Keratinocyte (primary cell): ENCODE measurements at regions not wholly inside any gene's neighbourhood (a gene's known extent, or its start where the extent isn't known, plus 50 kb on each side); places are given as distances from the start of the nearest gene placed in this dataset.

Experiments
- DNase-seq: peaks from one replicate; pipeline ENCODE4 v3.0.0-alpha.2; 2011; ENCODE audit warnings: low read depth, missing footprints, low spot score
- FAIRE-seq: peaks from 2 replicates; lab custom pipeline; 2011; peaks lifted over from hg19 to GRCh38; lab: Jason Lieb, UNC
- H2AFZ ChIP-seq: 2 replicates; pipeline ENCODE4 v1.6.0; 2012; ENCODE audit warnings: low read length, control low read depth, inconsistent platforms; ENCODE audit not compliant: control insufficient read depth
- H3K27ac ChIP-seq: 2 replicates; pipeline ENCODE4 v1.5.1; 2011; ENCODE audit warnings: low read length; ENCODE audit not compliant: control insufficient read depth, insufficient read depth
- H3K27me3 ChIP-seq: 3 replicates; pipeline ENCODE4 v1.6.0; 2011; ENCODE audit warnings: low read length; ENCODE audit not compliant: control insufficient read depth, insufficient read depth; ENCODE audit errors: extremely low read depth
- H3K36me3 ChIP-seq, 2 experiments: 2 replicates in 1 of 2; 3 replicates in 1 of 2; pipeline ENCODE4 v1.5.1; 2011; ENCODE audit warnings: low read length in 2 of 2, mild to moderate bottlenecking in 1 of 2; ENCODE audit not compliant: control insufficient read depth in 2 of 2, insufficient read depth in 2 of 2; ENCODE audit errors: extremely low read depth in 1 of 2
- H3K4me1 ChIP-seq: 3 replicates; pipeline ENCODE4 v1.5.1; 2011; ENCODE audit warnings: low read length; ENCODE audit not compliant: control insufficient read depth, insufficient read depth; ENCODE audit errors: extremely low read depth
- H3K4me2 ChIP-seq: 3 replicates; pipeline ENCODE4 v1.6.0; 2011; ENCODE audit warnings: low read depth, low read length; ENCODE audit not compliant: control insufficient read depth, insufficient read depth; ENCODE audit errors: extremely low read depth
- H3K4me3 ChIP-seq, 3 experiments: fragments of 200-600 bp in 1 of 3; sonication (generic) in 1 of 3; 2 replicates in 2 of 3; 3 replicates in 1 of 3; pipeline ENCODE4 v1.5.1; 2011 to 2016; ENCODE audit warnings: low read length in 3 of 3, mild to moderate bottlenecking in 3 of 3, control low read depth in 2 of 3, inconsistent platforms in 1 of 3, low read depth in 1 of 3, mixed read lengths in 1 of 3, mixed run types in 1 of 3, moderate library complexity in 1 of 3; ENCODE audit not compliant: control insufficient read depth in 2 of 3, insufficient read depth in 2 of 3; ENCODE audit errors: extremely low read depth in 1 of 3
- H3K79me2 ChIP-seq: 2 replicates; pipeline ENCODE4 v1.6.0; 2012; ENCODE audit warnings: low read length; ENCODE audit not compliant: control insufficient read depth, insufficient read depth
- H3K9ac ChIP-seq: 3 replicates; pipeline ENCODE4 v1.6.0; 2011; ENCODE audit warnings: low read length; ENCODE audit not compliant: control insufficient read depth, insufficient read depth; ENCODE audit errors: extremely low read depth
- H3K9me1 ChIP-seq: 3 replicates; pipeline ENCODE4 v1.6.0; 2011; ENCODE audit warnings: low read length; ENCODE audit not compliant: control insufficient read depth, insufficient read depth; ENCODE audit errors: extremely low read depth
- H3K9me3 ChIP-seq: 2 replicates; pipeline ENCODE4 v1.5.1; 2012; ENCODE audit warnings: low read depth, low read length; ENCODE audit not compliant: control insufficient read depth
- H4K20me1 ChIP-seq: 3 replicates; pipeline ENCODE4 v1.6.0; 2011; ENCODE audit warnings: low read length; ENCODE audit not compliant: control insufficient read depth, insufficient read depth; ENCODE audit errors: extremely low read depth
- EZH2 ChIP-seq: IDR thresholded peaks from one replicate; pipeline ENCODE4 v1.6.1; 2012; ENCODE audit warnings: inconsistent platforms, mild to moderate bottlenecking, low read length, moderate library complexity
- dilution Hi-C: fragments of 300-500 bp; cut with MboI; formaldehyde crosslinking; loops from one replicate; pipeline ENCODE4 v1.7.0; 2020; ENCODE audit warnings: low sequenced_read_pairs; ENCODE audit not compliant: extremely low pct_ligation_motif_present
- TF ChIP-seq, protein P1 (sequence below), 3 experiments: IDR thresholded peaks in 1 of 3; conservative IDR thresholded peaks in 1 of 3; optimal IDR thresholded peaks in 1 of 3; 2 replicates in 2 of 3; 3 replicates in 1 of 3; pipeline versions ENCODE3 to v1.5.1; 2011; ENCODE audit warnings: low read length in 3 of 3, mild to moderate bottlenecking in 3 of 3, moderate library complexity in 2 of 3, control low read depth in 1 of 3, inconsistent platforms in 1 of 3; ENCODE audit not compliant: insufficient read depth in 2 of 3; ENCODE audit errors: extremely low read depth in 1 of 3

DNA sequence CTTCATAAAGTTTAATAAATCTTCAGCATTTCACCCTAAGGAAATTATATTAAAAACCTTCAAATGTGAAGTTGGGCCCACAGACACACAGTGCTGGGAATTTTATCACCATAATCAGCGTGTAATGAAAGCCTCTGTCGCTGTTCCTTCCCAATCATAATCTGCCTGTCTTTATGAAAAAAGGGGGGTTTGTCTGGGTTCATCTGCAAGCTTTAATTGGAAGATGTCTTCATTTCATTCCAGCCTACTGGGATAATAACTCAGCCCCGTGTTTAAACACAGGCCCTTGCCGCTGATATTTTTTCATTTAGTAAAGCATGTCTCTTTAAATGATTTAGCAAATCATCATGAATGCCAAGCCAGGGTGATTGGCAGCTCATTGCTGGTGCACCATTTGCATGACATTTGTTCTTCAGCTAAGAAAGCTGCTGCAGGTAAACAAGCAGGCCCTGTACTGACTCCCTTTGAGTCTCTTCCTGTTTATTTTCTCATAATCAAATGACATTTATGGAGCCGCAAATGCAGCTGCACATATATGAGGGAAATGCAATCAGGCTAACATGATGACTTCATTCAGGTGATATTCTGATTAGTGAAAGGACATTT lies 362.9 kb upstream of the TLE4 start:
- Histone ChIP-seq H3K4me1 (no peaks in the 10 kb centered on the region), H3K9me1 (no peaks in the 10 kb centered on the region), H3K4me2 (no peak overlapping the region), H4K20me1 (no peaks in the 10 kb centered on the region), H3K36me3 (no peaks in the 10 kb centered on the region), H3K79me2 (no peaks in the 10 kb centered on the region), H3K9ac (no peak overlapping the region), H2AFZ (no peak overlapping the region), H3K27me3 (no peaks in the 10 kb centered on the region), H3K9me3 (no peaks in the 10 kb centered on the region), H3K4me3 (no peak overlapping the region), H3K27ac (no peak overlapping the region)
- TF ChIP-seq EZH2: no peak
- TF ChIP-seq, protein P1, sequence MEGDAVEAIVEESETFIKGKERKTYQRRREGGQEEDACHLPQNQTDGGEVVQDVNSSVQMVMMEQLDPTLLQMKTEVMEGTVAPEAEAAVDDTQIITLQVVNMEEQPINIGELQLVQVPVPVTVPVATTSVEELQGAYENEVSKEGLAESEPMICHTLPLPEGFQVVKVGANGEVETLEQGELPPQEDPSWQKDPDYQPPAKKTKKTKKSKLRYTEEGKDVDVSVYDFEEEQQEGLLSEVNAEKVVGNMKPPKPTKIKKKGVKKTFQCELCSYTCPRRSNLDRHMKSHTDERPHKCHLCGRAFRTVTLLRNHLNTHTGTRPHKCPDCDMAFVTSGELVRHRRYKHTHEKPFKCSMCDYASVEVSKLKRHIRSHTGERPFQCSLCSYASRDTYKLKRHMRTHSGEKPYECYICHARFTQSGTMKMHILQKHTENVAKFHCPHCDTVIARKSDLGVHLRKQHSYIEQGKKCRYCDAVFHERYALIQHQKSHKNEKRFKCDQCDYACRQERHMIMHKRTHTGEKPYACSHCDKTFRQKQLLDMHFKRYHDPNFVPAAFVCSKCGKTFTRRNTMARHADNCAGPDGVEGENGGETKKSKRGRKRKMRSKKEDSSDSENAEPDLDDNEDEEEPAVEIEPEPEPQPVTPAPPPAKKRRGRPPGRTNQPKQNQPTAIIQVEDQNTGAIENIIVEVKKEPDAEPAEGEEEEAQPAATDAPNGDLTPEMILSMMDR (optimal IDR thresholded peaks at IDR 0.05 in 1 of 3, IDR thresholded peaks at IDR 0.05 in 1 of 3, conservative IDR thresholded peaks at IDR 0.05 in 1 of 3; ENCODE audit: extremely low read depth in 1 of 3, insufficient read depth in 2 of 3, low read length in 3 of 3): no peak
- FAIRE-seq (no peak), DNase-seq (no peak)
- dilution Hi-C loops: no loop called here

DNA sequence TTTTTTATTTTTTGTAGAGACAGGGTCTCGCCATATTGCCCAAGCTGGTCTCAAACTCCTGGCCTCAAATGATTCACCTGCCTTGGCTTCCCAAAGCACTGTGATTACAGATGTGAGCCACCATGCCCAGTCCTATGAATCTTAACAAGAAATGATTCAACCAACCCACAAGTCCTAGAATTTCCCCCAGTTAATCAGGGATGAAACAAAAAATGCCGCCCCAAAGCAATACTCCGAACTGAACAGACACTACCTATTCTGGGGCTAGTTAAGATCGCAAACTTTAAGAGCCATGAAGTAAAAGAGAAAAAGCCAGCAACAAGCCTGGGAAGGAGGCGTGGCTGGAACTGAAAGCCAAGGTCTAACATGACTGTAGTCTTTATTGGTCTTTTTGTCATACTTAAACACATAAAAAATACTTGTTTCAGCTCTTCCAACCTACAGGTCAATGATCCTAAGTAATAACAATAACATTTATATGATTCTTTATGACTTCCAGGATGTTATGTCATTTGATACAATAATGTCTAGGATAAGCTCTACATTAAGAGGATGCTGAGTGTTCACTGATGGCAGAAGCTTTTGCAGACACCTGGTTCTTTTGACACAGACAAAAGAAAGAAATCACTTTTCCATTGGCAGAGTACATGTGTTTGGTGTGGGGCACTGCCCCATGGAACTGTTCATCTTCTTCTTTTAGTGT lies 361.1 kb upstream of the TLE4 start:
- no peak overlapping the region for H3K4me3 ChIP-seq

More for the DNA sequence above, 361.1 kb upstream of the TLE4 start:
- Histone ChIP-seq H3K4me1 (no peaks in the 10 kb centered on the region), H3K4me2 (no peak overlapping the region), H3K27me3 (no peaks in the 10 kb centered on the region), H3K79me2 (no peaks in the 10 kb centered on the region), H3K9ac (no peak overlapping the region), H3K9me3 (no peaks in the 10 kb centered on the region), H4K20me1 (no peaks in the 10 kb centered on the region), H3K36me3 (no peaks in the 10 kb centered on the region), H3K27ac (no peak overlapping the region), H2AFZ (no peak overlapping the region), H3K9me1 (no peaks in the 10 kb centered on the region)
- DNase-seq (no peak), FAIRE-seq (no peak)
- dilution Hi-C loops: no loop called here
- no peak for TF ChIP-seq EZH2
- TF ChIP-seq, protein P1 (optimal IDR thresholded peaks at IDR 0.05 in 1 of 3, IDR thresholded peaks at IDR 0.05 in 1 of 3, conservative IDR thresholded peaks at IDR 0.05 in 1 of 3; ENCODE audit: extremely low read depth in 1 of 3, insufficient read depth in 2 of 3, low read length in 3 of 3): no peak
